HCT116 (cell line): ENCODE measurements at regions not wholly inside any gene's neighbourhood (a gene's known extent, or its start where the extent isn't known, plus 50 kb on each side); places are given as distances from the start of the nearest gene placed in this dataset.

ENCODE experiments used
- ATAC-seq: fragments of 200-7000 bp; cut with Tn5 transposase; 2 replicates; pipeline ENCODE4 v1.9.1; 2020; ENCODE audit warnings: mild to moderate bottlenecking, moderate library complexity
- BruUV-seq: library from RNA; stranded (reverse); fragments of 400-500 nt; replicated peaks from 2 replicates; lab custom pipeline; 2021; lab: Mats Ljungman, UMichigan
- CTCF ChIA-PET: fragments of 300-600 bp; sonication (Branson Sonifier 250); formaldehyde crosslinking; loops from one replicate; lab custom pipeline; 2021; ENCODE audit warnings: antibody characterized with exemption; lab: Charles Lee
- POLR2A ChIA-PET: fragments of 300-600, 350-600 bp; sonication (Branson Sonifier 250); formaldehyde crosslinking; loops from one replicate; lab custom pipeline; 2021; ENCODE audit warnings: antibody characterized with exemption; lab: Charles Lee
- RAD21 ChIA-PET, 2 experiments: fragments of 300-600 bp; sonication (Branson Sonifier 250); formaldehyde crosslinking; loops; one replicate each; lab custom pipeline; 2023; ENCODE audit warnings: low total read pairs in 2 of 2; ENCODE audit not compliant: uncharacterized antibody in 2 of 2, unreplicated experiment in 2 of 2, low non-redundant PET in 1 of 2; lab: Charles Lee
- DNase-seq: peaks from one replicate; pipeline ENCODE4 v3.0.0-alpha.2; 2010; ENCODE audit warnings: low read depth, low spot score
- H2AFZ ChIP-seq: fragments of 200-600 bp; shearing (Covaris generic), sonication (generic); 2 replicates; pipeline ENCODE4 v1.6.1; 2017; ENCODE audit warnings: low read depth, mixed run types, mixed read lengths, antibody characterized with exemption, low read length; ENCODE audit not compliant: poor library complexity, severe bottlenecking
- H3K27ac ChIP-seq: 2 replicates; pipeline ENCODE4 v1.5.1; 2012; ENCODE audit warnings: low read depth, low read length
- H3K27me3 ChIP-seq: fragments of 200-600 bp; sonication (generic); 2 replicates; pipeline ENCODE4 v1.6.1; 2016; ENCODE audit warnings: mixed run types, low read length, mixed read lengths; ENCODE audit not compliant: insufficient read depth
- H3K36me3 ChIP-seq, 2 experiments: fragments of 200-500 bp in 1 of 2; fragments of 200-600 bp in 1 of 2; sonication (Bioruptor generic) in 1 of 2; sonication (generic) in 1 of 2; 2 replicates each; pipeline versions ENCODE4 v1.5.1 to v1.6.1; 2014 to 2016; ENCODE audit warnings: low read length in 2 of 2, inconsistent platforms in 1 of 2, mixed read lengths in 1 of 2, mixed run types in 1 of 2; ENCODE audit not compliant: insufficient read depth in 2 of 2, control insufficient read depth in 1 of 2
- H3K4me1 ChIP-seq, 2 experiments: fragments of 200-600 bp in 1 of 2; sonication (generic) in 1 of 2; 2 replicates each; pipeline versions ENCODE4 v1.5.1 to v1.6.1; 2012 to 2017; ENCODE audit warnings: low read length in 2 of 2, inconsistent platforms in 1 of 2, mild to moderate bottlenecking in 1 of 2, mixed read lengths in 1 of 2, mixed run types in 1 of 2, moderate library complexity in 1 of 2; ENCODE audit not compliant: insufficient read depth in 2 of 2, control insufficient read depth in 1 of 2
- H3K4me2 ChIP-seq: fragments of 200-600 bp; sonication (generic); 2 replicates; pipeline ENCODE4 v1.6.1; 2017; ENCODE audit warnings: mixed run types, low read length, mixed read lengths
- H3K4me3 ChIP-seq, 2 experiments: fragments of 200-600 bp in 1 of 2; sonication (generic) in 1 of 2; replicated peaks in 1 of 2; 2 replicates each; pipeline ENCODE4 v1.5.1; 2011 to 2016; ENCODE audit warnings: low read length in 2 of 2, control low read depth in 1 of 2, low read depth in 1 of 2, mild to moderate bottlenecking in 1 of 2, mixed read lengths in 1 of 2, mixed run types in 1 of 2
- H3K79me2 ChIP-seq: fragments of 200-600 bp; sonication (generic); 2 replicates; pipeline ENCODE4 v1.6.1; 2017; ENCODE audit warnings: mild to moderate bottlenecking, mixed run types, low read length, moderate library complexity, mixed read lengths; ENCODE audit not compliant: insufficient read depth
- H3K9ac ChIP-seq: fragments of 200-600 bp; sonication (generic); 2 replicates; pipeline ENCODE4 v1.6.1; 2016; ENCODE audit warnings: low read length, mixed read lengths
- H3K9me2 ChIP-seq: fragments of 200-600 bp; sonication (generic), shearing (Covaris generic); 2 replicates; pipeline ENCODE4 v1.6.1; 2017; ENCODE audit warnings: mixed run types, mild to moderate bottlenecking, moderate library complexity; ENCODE audit not compliant: insufficient read depth
- H3K9me3 ChIP-seq, 2 experiments: fragments of 200-500 bp in 1 of 2; fragments of 200-600 bp in 1 of 2; sonication (Bioruptor generic) in 1 of 2; sonication (generic) in 1 of 2; 2 replicates each; pipeline ENCODE4 v1.6.1; 2014 to 2017; ENCODE audit warnings: low read length in 2 of 2, mixed read lengths in 2 of 2, inconsistent platforms in 1 of 2, low read depth in 1 of 2, mild to moderate bottlenecking in 1 of 2, mixed run types in 1 of 2, moderate library complexity in 1 of 2; ENCODE audit not compliant: control insufficient read depth in 1 of 2, insufficient read depth in 1 of 2
- H4K20me1 ChIP-seq: fragments of 200-600 bp; sonication (generic), shearing (Covaris generic); 2 replicates; pipeline ENCODE4 v1.6.1; 2017; ENCODE audit warnings: mixed run types, mild to moderate bottlenecking, moderate library complexity; ENCODE audit not compliant: insufficient read depth
- ATF3 ChIP-seq: IDR thresholded peaks from 2 replicates; pipeline ENCODE4 v1.6.1; 2012
- CBX3 ChIP-seq: IDR thresholded peaks from 2 replicates; pipeline ENCODE4 v1.6.1; 2012; ENCODE audit warnings: low read depth
- CEBPB ChIP-seq: IDR thresholded peaks from 2 replicates; pipeline ENCODE4 v1.6.1; 2012; ENCODE audit warnings: low read depth
- EGR1 ChIP-seq: IDR thresholded peaks from 2 replicates; pipeline ENCODE4 v1.6.1; 2012; ENCODE audit warnings: low read depth
- ELF1 ChIP-seq: IDR thresholded peaks from 2 replicates; pipeline ENCODE4 v1.6.1; 2012; ENCODE audit warnings: low read depth, borderline replicate concordance
- EZH2phosphoT487 ChIP-seq: fragments of 200-600 bp; IDR thresholded peaks from 2 replicates; pipeline ENCODE4 v1.6.1; 2018; ENCODE audit warnings: antibody characterized with exemption, borderline replicate concordance
- FOSL1 ChIP-seq: IDR thresholded peaks from 2 replicates; pipeline ENCODE4 v1.6.1; 2012; ENCODE audit warnings: low read depth
- JUND ChIP-seq: IDR thresholded peaks from 2 replicates; pipeline ENCODE4 v1.6.1; 2012
- MAX ChIP-seq: IDR thresholded peaks from 2 replicates; pipeline ENCODE4 v1.6.1; 2012
- POLR2A ChIP-seq: IDR thresholded peaks from 2 replicates; pipeline ENCODE4 v1.7.0; 2011; ENCODE audit warnings: borderline replicate concordance; ENCODE audit not compliant: insufficient read depth, insufficient read length; ENCODE audit errors: extremely low read depth
- POLR2AphosphoS5 ChIP-seq: IDR thresholded peaks from 2 replicates; pipeline ENCODE4 v1.6.1; 2011; ENCODE audit warnings: mild to moderate bottlenecking, low read depth, low read length, moderate library complexity
- RAD21 ChIP-seq: IDR thresholded peaks from 2 replicates; pipeline ENCODE4 v1.6.1; 2012; ENCODE audit warnings: low read depth, mild to moderate bottlenecking
- SIN3A ChIP-seq: IDR thresholded peaks from 2 replicates; pipeline ENCODE4 v1.6.1; 2012; ENCODE audit warnings: low read depth
- SP1 ChIP-seq: IDR thresholded peaks from 2 replicates; pipeline ENCODE4 v1.6.1; 2012; ENCODE audit warnings: low read depth
- SRF ChIP-seq: IDR thresholded peaks from 2 replicates; pipeline ENCODE4 v1.6.1; 2012; ENCODE audit warnings: low read depth
- TCF7L2 ChIP-seq: IDR thresholded peaks from 2 replicates; pipeline ENCODE4 v1.7.0; 2011; ENCODE audit warnings: borderline replicate concordance, inconsistent platforms; ENCODE audit not compliant: insufficient read depth, insufficient read length; ENCODE audit errors: extremely low read depth
- ZFX ChIP-seq: fragments of 450-650 bp; IDR thresholded peaks from 2 replicates; pipeline ENCODE4 v1.6.1; 2017
- intact Hi-C: fragments of 100-400 bp; cut with micrococcal nuclease; formaldehyde crosslinking; loops from 2 replicates; pipeline ENCODE4 v1.10.0; 2022

- ATAC-seq: no peak
- CTCF ChIA-PET: no interaction called here
- H3K4me2 ChIP-seq: no peak overlapping the region
- intact Hi-C loops: no loop called here
- no peaks in the 10 kb centered on the region for H3K36me3 ChIP-seq
- POLR2A ChIA-PET: no interaction called here
- no TSS peak for BruUV-seq
- no peak for TF ChIP-seq CBX3
- TF ChIP-seq POLR2AphosphoS5: no peak
- TF ChIP-seq SRF: no peak
- no peak for TF ChIP-seq POLR2A
- TF ChIP-seq SIN3A: no peak
- no peak for TF ChIP-seq SP1
- TF ChIP-seq EGR1: no peak
- TF ChIP-seq MAX: no peak
- no peak for TF ChIP-seq EZH2phosphoT487
- no peak for TF ChIP-seq RAD21
- TF ChIP-seq FOSL1: no peak
- no peak for TF ChIP-seq ZFX
- no peak for TF ChIP-seq TCF7L2
- TF ChIP-seq ELF1: no peak
- TF ChIP-seq JUND: no peak
- no peak for TF ChIP-seq ATF3
- TF ChIP-seq CEBPB: no peak
- H3K9ac ChIP-seq: no peak overlapping the region
- no peaks in the 10 kb centered on the region for H3K4me1 ChIP-seq
- no peaks in the 10 kb centered on the region for H3K9me2 ChIP-seq
- H3K4me3 ChIP-seq: no peak overlapping the region
- no peaks in the 10 kb centered on the region for H4K20me1 ChIP-seq
- H3K9me3 ChIP-seq: no peaks in the 10 kb centered on the region
- RAD21 ChIA-PET: no interaction called here
- no peak for DNase-seq
- no peak overlapping the region for H2AFZ ChIP-seq
- H3K27me3 ChIP-seq: no peaks in the 10 kb centered on the region
- H3K27ac ChIP-seq: no peak overlapping the region
- H3K79me2 ChIP-seq: no peaks in the 10 kb centered on the region
These were observed 77.1 kb upstream of the SLC4A10 start for GRCh38 chr2:161547130-161547529.
